Liver (tissue), 3 donors: ENCODE measurements at regions not wholly inside any gene's neighbourhood (a gene's known extent, or its start where the extent isn't known, plus 50 kb on each side); places are given as distances from the start of the nearest gene placed in this dataset.

Experiments used
- CTCF ChIP-seq: fragments of 150-350 bp; IDR thresholded peaks from 2 replicates; pipeline ENCODE4 v1.5.1; 2017; ENCODE audit warnings: improper control_type of control experiment, low read depth, low read length; ENCODE audit not compliant: missing input control
- EGR1 ChIP-seq, 2 donors: IDR thresholded peaks; 2 replicates each; pipeline ENCODE4 v1.6.1; 2016 to 2018; ENCODE audit warnings: antibody characterized with exemption in 2 of 2, low read depth in 2 of 2
- FOXA1 ChIP-seq: IDR thresholded peaks from 2 replicates; pipeline ENCODE4 v1.6.1; 2016; ENCODE audit warnings: antibody characterized with exemption
- GABPA ChIP-seq, 2 donors: IDR thresholded peaks in 1 of 2; conservative IDR thresholded peaks in 1 of 2; 2 replicates each; pipeline ENCODE4 v1.6.1; 2016; ENCODE audit warnings: antibody characterized with exemption in 2 of 2, mild to moderate bottlenecking in 1 of 2, moderate library complexity in 1 of 2
- JUND ChIP-seq, 2 donors: IDR thresholded peaks; 2 replicates each; pipeline ENCODE4 v1.6.1; 2016; ENCODE audit warnings: antibody characterized with exemption in 2 of 2
- MAX ChIP-seq: IDR thresholded peaks from 2 replicates; pipeline ENCODE4 v1.6.1; 2016; ENCODE audit warnings: antibody characterized with exemption
- RAD21 ChIP-seq, 2 donors: IDR thresholded peaks; 2 replicates each; pipeline ENCODE4 v1.6.1; 2016; ENCODE audit warnings: antibody characterized with exemption in 2 of 2, mild to moderate bottlenecking in 2 of 2
- REST ChIP-seq: IDR thresholded peaks from 2 replicates; pipeline ENCODE4 v1.6.1; 2016; ENCODE audit warnings: antibody characterized with exemption, mild to moderate bottlenecking
- SP1 ChIP-seq: IDR thresholded peaks from 2 replicates; pipeline ENCODE4 v1.6.1; 2018; ENCODE audit warnings: antibody characterized with exemption, mild to moderate bottlenecking
- TAF1 ChIP-seq: conservative IDR thresholded peaks from 2 replicates; pipeline ENCODE4 v1.6.1; 2016; ENCODE audit warnings: antibody characterized with exemption, mild to moderate bottlenecking
- ZBTB33 ChIP-seq: IDR thresholded peaks from 2 replicates; pipeline ENCODE4 v1.6.1; 2016; ENCODE audit warnings: antibody characterized with exemption
- donor health status: healthy.
- donor health status: healthy.

- TF ChIP-seq CTCF (no peak), SP1 (no peak), REST (no peak), TAF1 (no peak), MAX (no peak), RAD21 (IDR thresholded peaks at IDR 0.05) (no peak), ZBTB33 (no peak), GABPA (IDR thresholded peaks at IDR 0.05 in 1 of 2, conservative IDR thresholded peaks at IDR 0.05 in 1 of 2) (no peak), EGR1 (IDR thresholded peaks at IDR 0.05; ENCODE audit: low read depth in 2 of 2) (no peak), FOXA1 (no peak), JUND (IDR thresholded peaks at IDR 0.05) (no peak)
Observed at GRCh38 chr3:130250982-130251381, 94.5 kb upstream of the COL6A5 start.
